Panc1 (cell line): ENCODE measurements at regions not wholly inside any gene's neighbourhood (a gene's known extent, or its start where the extent isn't known, plus 50 kb on each side); places are given as distances from the start of the nearest gene placed in this dataset.

ENCODE experiments used
- ATAC-seq: fragments of 200-7000 bp; cut with Tn5 transposase; 2 replicates; pipeline ENCODE4 v1.9.1; 2020; ENCODE audit warnings: mild to moderate bottlenecking, moderate library complexity
- BruUV-seq: library from RNA; stranded (reverse); fragments of 400-500 nt; replicated peaks from 2 replicates; lab custom pipeline; 2021; lab: Mats Ljungman, UMichigan
- CTCF ChIA-PET: fragments of 300-600 bp; sonication (Branson Sonifier 250); formaldehyde crosslinking; loops from one replicate; lab custom pipeline; 2022; ENCODE audit warnings: antibody characterized with exemption; lab: Charles Lee
- POLR2A ChIA-PET: fragments of 300-600 bp; sonication (Branson Sonifier 250); formaldehyde crosslinking; loops from one replicate; lab custom pipeline; 2022; ENCODE audit warnings: antibody characterized with exemption; lab: Charles Lee
- DNase-seq: peaks from one replicate; pipeline ENCODE4 v3.0.0-alpha.2; 2010; ENCODE audit warnings: low read depth, low spot score
- H3K27ac ChIP-seq: 2 replicates; pipeline ENCODE4 v1.5.1; 2011; ENCODE audit warnings: mild to moderate bottlenecking, low read length, inconsistent platforms
- H3K27me3 ChIP-seq: fragments of 200-500 bp; sonication (Bioruptor generic); 2 replicates; pipeline ENCODE4 v1.6.0; 2014; ENCODE audit warnings: low read length, inconsistent platforms; ENCODE audit not compliant: control insufficient read depth, insufficient read depth
- H3K36me3 ChIP-seq: fragments of 200-500 bp; sonication (Bioruptor generic); 2 replicates; pipeline ENCODE4 v1.5.1; 2014; ENCODE audit warnings: inconsistent platforms, mild to moderate bottlenecking, low read length, moderate library complexity; ENCODE audit not compliant: control insufficient read depth, insufficient read depth
- H3K4me1 ChIP-seq: 2 replicates; pipeline ENCODE4 v1.5.1; 2011; ENCODE audit warnings: inconsistent platforms, mild to moderate bottlenecking, low read length, moderate library complexity; ENCODE audit not compliant: control insufficient read depth, insufficient read depth
- H3K4me3 ChIP-seq, 2 experiments: 2 replicates each; pipeline ENCODE4 v1.5.1; 2011 to 2012; ENCODE audit warnings: low read depth in 2 of 2, low read length in 2 of 2, mild to moderate bottlenecking in 2 of 2, inconsistent platforms in 1 of 2, moderate library complexity in 1 of 2
- H3K9me3 ChIP-seq: fragments of 200-500 bp; sonication (Bioruptor generic); 2 replicates; pipeline ENCODE4 v1.5.1; 2014; ENCODE audit warnings: low read depth, mild to moderate bottlenecking, inconsistent platforms, low read length, moderate library complexity; ENCODE audit not compliant: control insufficient read depth, insufficient read depth
- CTCF ChIP-seq: fragments of 450-650 bp; IDR thresholded peaks from 2 replicates; pipeline ENCODE4 v1.5.1; 2017; ENCODE audit warnings: mild to moderate bottlenecking
- POLR2AphosphoS5 ChIP-seq: IDR thresholded peaks from 2 replicates; pipeline ENCODE4 v1.6.1; 2012; ENCODE audit warnings: mild to moderate bottlenecking, low read depth, low read length, moderate library complexity
- SIN3A ChIP-seq: IDR thresholded peaks from 2 replicates; pipeline ENCODE4 v1.6.1; 2012; ENCODE audit warnings: low read depth, mild to moderate bottlenecking, low read length, moderate library complexity, borderline replicate concordance; ENCODE audit not compliant: insufficient read depth
- TCF7L2 ChIP-seq: IDR thresholded peaks from 2 replicates; pipeline ENCODE4 v1.6.1; 2011; ENCODE audit warnings: mild to moderate bottlenecking, low read depth, low read length, inconsistent platforms
- in situ Hi-C: cut with HindIII; loops from 2 replicates; pipeline ENCODE4 v1.10.0; 2016; ENCODE audit warnings: low sequenced_read_pairs, low pct_unique_long_range_greater_than_20kb
- intact Hi-C: fragments of 100-400 bp; cut with micrococcal nuclease; formaldehyde crosslinking; loops from one replicate; pipeline ENCODE4 v1.10.0; 2022; ENCODE audit not compliant: unreplicated experiment
- TF ChIP-seq, protein P1 (sequence below), 2 experiments: IDR thresholded peaks; 2 replicates each; pipeline ENCODE4 v1.6.1; 2011 to 2012; ENCODE audit warnings: low read depth in 2 of 2, control low read depth in 1 of 2, low read length in 1 of 2, mild to moderate bottlenecking in 1 of 2, moderate library complexity in 1 of 2; ENCODE audit not compliant: insufficient read depth in 1 of 2

- ChIA-PET CTCF (no interaction called here), POLR2A (no interaction called here)
- BruUV-seq = no TSS peak
- intact Hi-C loops (no loop called here), in situ Hi-C loops (no loop called here)
- Histone ChIP-seq H3K36me3 (no peaks in the 10 kb centered on the region), H3K4me1 (no peaks in the 10 kb centered on the region), H3K27ac (no peak overlapping the region), H3K4me3 (no peak overlapping the region), H3K27me3 (no peaks in the 10 kb centered on the region; the same call in 1 of the 2 replicates), H3K9me3 (no peaks in the 10 kb centered on the region)
- ATAC-seq (no peak), DNase-seq (no peak)
- no peak for TF ChIP-seq TCF7L2
- TF ChIP-seq POLR2AphosphoS5 = no peak
- TF ChIP-seq, protein P1, sequence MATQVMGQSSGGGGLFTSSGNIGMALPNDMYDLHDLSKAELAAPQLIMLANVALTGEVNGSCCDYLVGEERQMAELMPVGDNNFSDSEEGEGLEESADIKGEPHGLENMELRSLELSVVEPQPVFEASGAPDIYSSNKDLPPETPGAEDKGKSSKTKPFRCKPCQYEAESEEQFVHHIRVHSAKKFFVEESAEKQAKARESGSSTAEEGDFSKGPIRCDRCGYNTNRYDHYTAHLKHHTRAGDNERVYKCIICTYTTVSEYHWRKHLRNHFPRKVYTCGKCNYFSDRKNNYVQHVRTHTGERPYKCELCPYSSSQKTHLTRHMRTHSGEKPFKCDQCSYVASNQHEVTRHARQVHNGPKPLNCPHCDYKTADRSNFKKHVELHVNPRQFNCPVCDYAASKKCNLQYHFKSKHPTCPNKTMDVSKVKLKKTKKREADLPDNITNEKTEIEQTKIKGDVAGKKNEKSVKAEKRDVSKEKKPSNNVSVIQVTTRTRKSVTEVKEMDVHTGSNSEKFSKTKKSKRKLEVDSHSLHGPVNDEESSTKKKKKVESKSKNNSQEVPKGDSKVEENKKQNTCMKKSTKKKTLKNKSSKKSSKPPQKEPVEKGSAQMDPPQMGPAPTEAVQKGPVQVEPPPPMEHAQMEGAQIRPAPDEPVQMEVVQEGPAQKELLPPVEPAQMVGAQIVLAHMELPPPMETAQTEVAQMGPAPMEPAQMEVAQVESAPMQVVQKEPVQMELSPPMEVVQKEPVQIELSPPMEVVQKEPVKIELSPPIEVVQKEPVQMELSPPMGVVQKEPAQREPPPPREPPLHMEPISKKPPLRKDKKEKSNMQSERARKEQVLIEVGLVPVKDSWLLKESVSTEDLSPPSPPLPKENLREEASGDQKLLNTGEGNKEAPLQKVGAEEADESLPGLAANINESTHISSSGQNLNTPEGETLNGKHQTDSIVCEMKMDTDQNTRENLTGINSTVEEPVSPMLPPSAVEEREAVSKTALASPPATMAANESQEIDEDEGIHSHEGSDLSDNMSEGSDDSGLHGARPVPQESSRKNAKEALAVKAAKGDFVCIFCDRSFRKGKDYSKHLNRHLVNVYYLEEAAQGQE (IDR thresholded peaks at IDR 0.05; ENCODE audit: insufficient read depth in 1 of 2, low read depth in 2 of 2, low read length in 1 of 2) = no peak
- no peak for TF ChIP-seq CTCF
- no peak for TF ChIP-seq SIN3A
Observed at GRCh38 chr13:59495299-59495698, 668.4 kb downstream of the DIAPH3 start.

DNA sequence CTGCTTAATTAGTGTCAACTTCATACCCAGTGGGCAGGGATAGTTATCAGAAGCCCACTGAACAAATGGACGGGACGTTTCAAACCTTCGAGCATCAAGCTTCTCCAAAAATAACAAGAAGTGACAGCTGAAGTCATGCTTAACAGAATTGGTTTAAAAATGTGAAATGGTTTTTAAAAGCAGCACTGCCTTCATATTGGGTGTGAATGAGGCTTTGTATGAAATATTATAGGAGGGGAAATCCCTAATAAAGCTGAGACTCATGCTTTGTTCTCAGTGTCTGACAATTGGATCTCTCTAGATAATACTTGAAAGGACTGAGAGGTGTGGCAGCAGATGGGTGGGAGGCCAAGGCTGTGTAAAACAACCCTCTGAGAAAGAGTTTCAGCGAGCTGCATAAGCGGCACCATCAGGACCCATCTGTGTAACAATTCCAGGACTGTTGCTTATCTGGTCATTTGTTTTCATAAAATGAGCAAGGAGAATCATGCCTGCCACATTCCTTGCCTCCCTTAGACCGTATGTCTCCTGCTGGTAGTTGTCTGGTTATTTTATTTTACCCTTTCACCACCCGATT, 667.7 kb downstream of the DIAPH3 start:
- H3K4me1 ChIP-seq = no peaks in the 10 kb centered on the region

More for the DNA sequence above, 667.7 kb downstream of the DIAPH3 start:
- Histone ChIP-seq H3K36me3 (no peaks in the 10 kb centered on the region), H3K27me3 (no peaks in the 10 kb centered on the region; the same call in 1 of the 2 replicates), H3K9me3 (no peaks in the 10 kb centered on the region), H3K27ac (no peak overlapping the region), H3K4me3 (no peak overlapping the region)
- DNase-seq (no peak), ATAC-seq (no peak)
- no peak for TF ChIP-seq SIN3A
- TF ChIP-seq TCF7L2 = no peak
- TF ChIP-seq POLR2AphosphoS5 = no peak
- TF ChIP-seq, protein P1 (IDR thresholded peaks at IDR 0.05; ENCODE audit: insufficient read depth in 1 of 2, low read depth in 2 of 2, low read length in 1 of 2) = no peak
- no peak for TF ChIP-seq CTCF
- BruUV-seq = no TSS peak
- ChIA-PET CTCF (no interaction called here), POLR2A (no interaction called here)
- intact Hi-C loops (no loop called here), in situ Hi-C loops (no loop called here)
